ENCODE measurements at regions not wholly inside any gene's neighbourhood (a gene's known extent, or its start where the extent isn't known, plus 50 kb on each side); places are given as distances from the start of the nearest gene placed in this dataset.
"Not testable (repeated sequence)": the region's sequence is repeated elsewhere in the genome, so short reads cannot be mapped to it uniquely, and the experiment has no call there.

DNA sequence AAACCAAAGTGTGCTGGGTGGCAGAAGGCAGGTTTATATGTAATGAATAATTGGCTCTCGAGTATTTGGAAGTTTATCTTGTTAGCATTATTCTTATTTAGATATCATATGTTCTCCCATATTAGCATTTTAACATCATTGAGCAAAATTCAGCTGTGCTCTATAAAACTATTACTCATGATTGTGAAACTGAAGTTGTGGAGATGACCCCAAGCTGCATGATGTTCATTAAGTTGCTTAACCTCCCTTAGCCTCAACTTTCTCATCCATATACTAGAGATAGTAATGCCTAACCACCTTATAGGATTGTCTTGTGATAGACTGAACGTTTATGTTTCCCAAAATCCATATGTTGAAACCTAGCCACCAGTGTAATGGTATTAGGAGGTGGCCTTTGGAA, 346.3 kb downstream of the SATB2 start:
- H3K9me3 ChIP-seq (replicated peaks) = 0 out of 2 replicates have a peak, but pooled peaks cover 4% of the 10 kb centered on the region
- H3K27me3 ChIP-seq = no peaks in the 10 kb centered on the region
- no peaks in the 10 kb centered on the region for H3K4me1 ChIP-seq
- no peak overlapping the region for H3K27ac ChIP-seq
- no peak for DNase-seq
- H3K4me3 ChIP-seq = no peak overlapping the region
- H3K36me3 ChIP-seq = no peaks in the 10 kb centered on the region

DNA sequence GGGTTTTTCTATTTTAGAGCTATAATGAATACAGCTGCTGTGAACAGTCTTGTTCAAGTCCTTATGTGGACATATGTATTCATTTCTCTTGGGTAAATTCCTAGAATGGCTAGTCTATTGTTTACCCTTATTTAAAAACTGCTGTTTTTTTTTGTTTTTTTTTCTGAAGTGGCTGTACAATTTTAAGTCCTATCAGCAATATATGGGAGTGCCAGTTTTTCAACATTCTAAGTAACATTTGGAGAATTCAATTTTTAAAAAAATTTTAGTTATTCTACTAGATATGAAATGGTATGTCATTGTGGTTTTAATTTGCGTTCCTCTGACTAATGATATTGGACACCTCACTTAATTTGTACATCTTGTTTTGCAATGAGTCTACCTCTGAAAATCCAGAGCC, 349.7 kb downstream of the SATB2 start:
- Histone ChIP-seq H3K36me3 (no peaks in the 10 kb centered on the region), H3K27ac (no peak overlapping the region), H3K9me3 (replicated peaks) (no peaks in the 10 kb centered on the region), H3K4me1 (no peaks in the 10 kb centered on the region), H3K27me3 (no peaks in the 10 kb centered on the region), H3K4me3 (no peak overlapping the region)
- no peak for DNase-seq

DNA sequence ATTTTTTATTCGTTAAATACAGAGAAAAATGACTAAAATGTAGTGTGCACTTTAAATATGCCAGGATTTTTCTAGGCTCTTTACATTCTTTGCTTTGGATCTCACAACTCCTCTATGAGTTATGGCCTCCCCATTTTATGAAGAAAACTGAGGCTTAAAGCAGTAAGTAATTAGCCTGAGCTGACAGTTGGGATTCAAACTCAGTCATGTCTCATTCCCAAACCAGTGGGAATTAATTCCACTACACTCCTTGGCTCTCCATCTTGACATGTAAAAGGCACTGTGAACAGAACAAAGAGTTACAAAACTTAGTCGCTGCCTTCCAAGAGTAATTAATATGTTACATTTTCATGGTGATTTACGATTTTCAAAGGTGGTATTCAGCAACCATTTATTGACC, 351.9 kb downstream of the SATB2 start:
- H3K4me3 ChIP-seq = no peak overlapping the region
- H3K4me1 ChIP-seq = no peaks in the 10 kb centered on the region
- no peaks in the 10 kb centered on the region for H3K27me3 ChIP-seq
- no peak for DNase-seq
- no peaks in the 10 kb centered on the region for H3K36me3 ChIP-seq
- H3K9me3 ChIP-seq (replicated peaks) = no peaks in the 10 kb centered on the region
- no peak overlapping the region for H3K27ac ChIP-seq

DNA sequence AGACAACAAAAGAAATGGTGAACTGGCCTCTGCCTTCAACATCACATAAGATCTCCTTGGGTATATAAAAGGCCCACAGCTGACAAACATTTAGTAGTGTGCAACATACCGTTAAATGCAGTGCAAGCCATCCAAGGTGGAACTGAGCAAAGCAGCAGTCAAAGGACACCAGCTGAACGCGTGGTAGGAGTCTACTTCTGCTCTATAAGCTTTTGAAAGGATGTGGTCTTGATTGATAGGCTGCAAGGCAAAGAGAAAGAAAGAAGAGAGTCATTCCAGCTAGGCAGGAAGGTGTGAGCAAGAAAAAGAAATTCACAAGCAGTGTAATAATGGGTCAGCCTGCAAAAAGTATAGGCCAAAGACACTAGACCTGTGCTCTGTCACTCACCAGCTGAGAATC, 356.3 kb downstream of the SATB2 start:
- Histone ChIP-seq H3K4me3 (no peak overlapping the region), H3K9me3 (replicated peaks) (no peaks in the 10 kb centered on the region), H3K27me3 (no peaks in the 10 kb centered on the region), H3K4me1 (no peaks in the 10 kb centered on the region), H3K36me3 (no peaks in the 10 kb centered on the region), H3K27ac (no peak overlapping the region)
- DNase-seq = no peak

DNA sequence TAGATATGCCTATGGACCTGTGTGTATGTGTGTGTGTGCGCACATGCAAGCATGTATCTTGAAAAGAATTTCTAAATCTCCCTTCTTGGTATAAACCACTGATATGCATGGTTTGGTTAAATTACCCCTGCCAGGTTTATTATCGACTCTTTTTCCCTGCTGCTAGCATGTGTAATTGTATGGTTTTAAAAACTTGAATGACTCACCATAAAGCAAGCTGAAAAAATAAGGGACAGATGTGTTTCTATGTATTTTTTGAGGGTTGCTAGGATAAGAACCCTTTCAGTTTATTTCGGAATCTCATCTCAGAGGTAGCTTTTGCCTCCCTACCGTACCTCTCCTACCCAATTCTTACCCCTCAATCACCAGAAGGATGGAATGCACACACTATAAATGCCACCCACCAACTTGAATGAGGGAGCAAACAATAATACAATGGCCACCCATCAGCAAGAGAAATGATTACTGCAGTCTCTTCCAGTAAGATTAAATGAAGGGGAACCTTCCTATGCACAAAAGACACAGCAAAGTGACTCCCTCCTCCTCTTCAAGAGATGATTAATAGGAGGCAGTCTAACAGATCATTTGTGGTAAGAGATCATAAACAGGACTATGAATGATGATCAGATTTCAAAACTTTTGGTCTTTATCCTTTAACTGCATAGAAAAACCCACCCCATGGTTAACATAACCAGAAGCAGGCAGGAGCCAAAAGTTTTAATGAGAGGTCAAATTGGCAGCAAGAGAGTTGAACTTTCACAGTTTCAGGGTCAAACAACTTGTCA, 357.2 kb downstream of the SATB2 start:
- DNase-seq = no peak
- Histone ChIP-seq H3K27ac (no peak overlapping the region), H3K9me3 (replicated peaks) (no peaks in the 10 kb centered on the region), H3K4me3 (no peak overlapping the region), H3K27me3 (no peaks in the 10 kb centered on the region), H3K36me3 (no peaks in the 10 kb centered on the region), H3K4me1 (no peaks in the 10 kb centered on the region)

DNA sequence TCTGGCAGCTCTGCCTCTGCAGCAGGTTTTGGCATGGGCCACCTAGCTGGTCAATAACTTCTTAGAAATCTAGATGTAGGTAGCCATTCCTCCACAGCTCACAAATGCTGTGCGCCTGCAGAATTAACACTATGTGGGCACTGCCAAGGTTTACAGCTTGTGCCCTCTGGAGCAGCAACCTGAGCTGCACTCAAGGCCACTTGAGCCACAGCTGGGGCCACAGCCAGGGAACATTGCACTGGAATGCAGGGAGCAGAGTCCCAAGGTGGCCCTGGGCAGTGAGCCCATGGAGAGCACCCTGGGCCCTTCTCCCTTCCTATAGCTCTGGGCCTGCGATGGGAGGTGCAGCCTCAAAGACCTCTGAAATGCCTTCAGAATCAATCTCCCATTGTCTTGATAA, 365.3 kb downstream of the SATB2 start:
- H3K36me3 ChIP-seq = no peaks in the 10 kb centered on the region
- H3K27me3 ChIP-seq = no peaks in the 10 kb centered on the region
- no peak overlapping the region for H3K4me3 ChIP-seq
- no peak for DNase-seq
- no peaks in the 10 kb centered on the region for H3K9me3 ChIP-seq (replicated peaks)
- no peaks in the 10 kb centered on the region for H3K4me1 ChIP-seq
- H3K27ac ChIP-seq = no peak overlapping the region

DNA sequence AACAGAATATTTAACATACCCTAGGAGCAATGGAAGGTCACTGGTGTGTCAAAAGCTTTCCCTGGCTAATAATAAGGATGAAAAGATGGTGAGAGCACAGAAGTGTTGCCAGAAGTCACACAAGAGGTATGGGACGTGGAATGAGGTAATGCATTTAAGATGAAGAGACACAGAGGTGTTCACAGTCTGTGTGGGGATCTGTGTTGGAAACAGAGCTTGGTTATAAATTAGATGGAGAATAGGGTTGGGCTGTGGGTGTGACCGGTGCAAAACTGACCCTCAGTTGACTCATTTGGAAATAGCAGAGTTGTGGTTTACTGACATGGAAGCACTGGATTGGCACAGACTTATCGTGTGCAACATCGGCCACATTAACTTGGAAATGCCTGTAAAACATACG, 372.5 kb downstream of the SATB2 start:
- Histone ChIP-seq H3K4me3 (no peak overlapping the region), H3K27me3 (no peaks in the 10 kb centered on the region), H3K4me1 (no peaks in the 10 kb centered on the region), H3K27ac (no peak overlapping the region), H3K9me3 (replicated peaks) (no peaks in the 10 kb centered on the region), H3K36me3 (no peaks in the 10 kb centered on the region)
- DNase-seq = no peak

DNA sequence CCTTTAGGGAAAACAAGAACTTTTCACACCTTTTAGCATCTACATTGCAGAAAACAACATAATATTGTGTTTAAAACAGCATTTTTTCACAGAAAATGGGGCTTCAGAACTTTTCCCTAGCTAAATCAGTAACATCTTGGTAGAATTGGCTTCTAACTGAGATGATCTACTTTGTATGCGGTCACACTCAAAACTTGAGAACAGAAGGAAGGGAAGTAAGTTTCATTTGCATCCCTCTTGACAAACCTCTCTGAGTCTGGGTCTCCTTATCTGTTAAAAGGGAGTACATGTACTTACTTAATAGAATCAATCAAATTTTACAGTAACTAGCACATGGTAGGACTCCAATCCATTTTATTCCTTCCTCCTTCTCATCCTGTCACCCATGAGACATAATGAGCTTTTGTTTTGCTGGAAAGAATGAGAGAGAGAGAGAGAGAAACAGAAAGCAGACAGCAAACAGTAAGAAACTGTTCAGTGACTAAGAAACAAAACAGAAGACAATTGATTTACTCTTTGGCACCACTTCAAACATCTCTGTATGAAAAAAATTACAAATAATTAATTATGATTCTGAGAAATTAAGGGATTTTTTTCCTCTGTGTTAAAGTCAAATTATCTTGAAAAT, 387.3 kb downstream of the SATB2 start:
- no peaks in the 10 kb centered on the region; the same call in 1 of the 2 replicates for H3K27me3 ChIP-seq
- H3K27ac ChIP-seq = no peak overlapping the region
- H3K4me1 ChIP-seq = no peaks in the 10 kb centered on the region
- no peaks in the 10 kb centered on the region for H3K9me3 ChIP-seq (replicated peaks)
- no peak for DNase-seq
- H3K36me3 ChIP-seq = no peaks in the 10 kb centered on the region
- no peak overlapping the region for H3K4me3 ChIP-seq

DNA sequence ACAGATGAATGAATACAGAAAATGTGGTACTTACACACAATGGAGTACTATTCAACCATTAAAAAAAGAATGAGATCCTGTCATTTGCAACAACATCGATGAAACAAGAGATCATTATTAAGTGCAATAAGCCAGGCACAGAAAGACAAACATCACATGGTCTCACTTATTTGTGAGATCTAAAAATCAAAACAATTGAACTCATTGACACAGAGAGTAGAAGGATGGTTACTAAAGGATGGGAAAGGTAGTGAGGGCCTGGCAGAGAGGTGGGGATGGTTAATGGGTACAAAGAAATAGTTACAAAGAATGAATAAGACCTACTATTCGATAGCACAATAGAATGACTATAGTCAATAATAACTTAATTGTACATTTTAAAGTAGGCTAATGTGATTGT, 393.5 kb downstream of the SATB2 start:
- H3K27ac ChIP-seq = no peak overlapping the region
- H3K4me3 ChIP-seq = no peak overlapping the region
- no peaks in the 10 kb centered on the region for H3K4me1 ChIP-seq
- DNase-seq = no peak
- H3K36me3 ChIP-seq = no peaks in the 10 kb centered on the region
- no peaks in the 10 kb centered on the region for H3K9me3 ChIP-seq (replicated peaks)
- H3K27me3 ChIP-seq = no peaks in the 10 kb centered on the region

DNA sequence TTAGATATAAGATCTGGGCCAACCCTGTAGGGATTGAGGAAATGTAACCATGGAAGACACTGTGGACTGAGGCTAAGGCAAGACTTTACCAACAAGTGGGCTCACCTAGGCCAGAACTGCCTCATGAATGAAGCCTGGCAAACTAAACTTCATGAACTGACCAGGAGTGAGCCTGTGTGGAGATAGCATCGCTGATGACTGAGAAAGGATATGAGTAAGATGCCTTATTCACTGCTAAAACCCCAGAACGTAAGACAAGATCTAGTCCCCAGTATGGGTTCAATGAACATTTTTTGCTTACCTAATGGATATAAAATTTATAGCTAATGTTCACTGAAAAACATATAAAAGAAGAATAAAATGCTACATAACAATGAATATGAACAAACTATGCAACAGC, 399.8 kb downstream of the SATB2 start:
- H3K36me3 ChIP-seq = no peaks in the 10 kb centered on the region

DNA sequence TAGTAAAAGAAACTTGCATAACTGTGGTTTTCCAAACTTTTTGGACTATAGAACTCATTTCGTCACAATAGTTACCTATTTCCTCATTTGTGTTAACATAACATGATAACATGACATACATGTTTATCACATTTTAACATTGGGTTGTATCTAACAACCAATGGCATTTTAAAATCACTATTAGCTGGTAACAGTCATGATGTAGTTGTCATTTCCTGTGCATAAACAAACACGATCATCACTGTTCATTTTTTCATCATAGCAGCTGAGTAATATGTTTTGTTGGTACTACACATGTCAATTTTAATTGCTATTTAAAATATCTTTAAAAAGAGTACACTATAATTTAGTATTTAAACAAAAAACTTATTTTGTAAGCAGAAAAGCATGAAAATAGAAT, 402.4 kb downstream of the SATB2 start:
- H3K27ac ChIP-seq = no peak overlapping the region
- H3K4me3 ChIP-seq = no peak overlapping the region
- peaks cover 3% of the 10 kb centered on the region; the same call in 1 of the 2 replicates for H3K27me3 ChIP-seq
- H3K9me3 ChIP-seq (replicated peaks) = no peaks in the 10 kb centered on the region
- no peaks in the 10 kb centered on the region for H3K36me3 ChIP-seq
- H3K4me1 ChIP-seq = no peaks in the 10 kb centered on the region
- DNase-seq = no peak

More for the DNA sequence above, 399.8 kb downstream of the SATB2 start:
- DNase-seq = no peak
- no peaks in the 10 kb centered on the region for H3K9me3 ChIP-seq (replicated peaks)
- H3K4me1 ChIP-seq = no peaks in the 10 kb centered on the region
- H3K27me3 ChIP-seq = no peaks in the 10 kb centered on the region
- H3K27ac ChIP-seq = no peak overlapping the region
- no peak overlapping the region for H3K4me3 ChIP-seq

DNA sequence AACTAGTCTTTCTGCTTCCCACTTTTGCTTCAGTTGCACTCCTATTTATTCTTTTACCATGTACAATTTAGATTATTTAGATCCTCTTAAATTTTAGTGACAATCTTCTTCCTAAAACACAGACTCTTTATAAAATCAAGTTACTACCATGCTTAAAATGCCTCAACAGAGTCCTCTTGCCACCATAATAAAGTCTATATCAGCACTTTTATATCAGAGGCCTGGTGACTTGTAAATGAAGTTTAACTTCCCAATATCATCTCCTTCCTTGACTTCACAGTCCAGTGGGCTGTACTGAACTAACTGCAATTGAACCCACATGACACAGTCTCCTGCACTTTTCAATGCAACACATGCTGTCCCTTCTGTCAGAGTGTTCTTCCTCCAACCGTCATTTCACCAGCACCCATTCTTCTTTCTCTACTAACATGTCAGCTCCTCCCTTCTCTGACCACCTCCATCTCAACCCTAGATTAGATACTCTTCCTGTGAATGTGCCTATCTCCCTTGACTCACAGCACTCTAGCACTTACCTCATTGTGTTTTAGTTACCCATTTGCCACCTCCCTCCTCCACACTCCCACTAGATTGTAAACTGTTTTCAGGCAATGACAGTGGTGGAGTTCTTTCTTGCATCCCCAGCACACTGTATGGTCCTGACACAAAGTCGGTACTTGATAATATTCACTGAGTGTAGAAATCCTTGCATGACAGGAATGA, 414.9 kb downstream of the SATB2 start:
- H3K27me3 ChIP-seq = no peaks in the 10 kb centered on the region
- H3K4me1 ChIP-seq = no peaks in the 10 kb centered on the region
- no peak for DNase-seq
- H3K27ac ChIP-seq = no peak overlapping the region
- H3K9me3 ChIP-seq (replicated peaks) = no peaks in the 10 kb centered on the region
- no peak overlapping the region for H3K4me3 ChIP-seq
- H3K36me3 ChIP-seq = no peaks in the 10 kb centered on the region

DNA sequence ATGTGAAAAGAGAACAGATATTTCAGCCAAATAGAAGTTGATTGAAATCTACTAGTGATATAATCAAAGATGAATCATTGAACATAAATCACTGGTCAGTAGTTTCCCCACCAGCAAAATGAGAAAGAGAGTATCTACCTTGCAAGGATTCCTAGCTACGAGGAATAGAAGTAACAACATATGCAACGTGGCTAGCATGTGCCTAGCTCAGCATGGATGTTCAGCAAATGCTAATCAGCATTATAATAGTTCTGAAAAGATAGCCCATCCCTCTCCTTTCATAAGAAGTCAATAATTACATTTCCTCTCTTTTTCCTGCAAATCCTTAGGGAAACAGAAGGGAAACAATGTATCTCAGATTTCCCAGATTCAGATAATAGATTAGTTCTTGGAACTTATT, 417.2 kb downstream of the SATB2 start:
- H3K27me3 ChIP-seq = no peaks in the 10 kb centered on the region
- H3K36me3 ChIP-seq = no peaks in the 10 kb centered on the region
- no peak for DNase-seq
- H3K9me3 ChIP-seq (replicated peaks) = no peaks in the 10 kb centered on the region
- no peak overlapping the region for H3K27ac ChIP-seq
- no peaks in the 10 kb centered on the region for H3K4me1 ChIP-seq
- no peak overlapping the region for H3K4me3 ChIP-seq

DNA sequence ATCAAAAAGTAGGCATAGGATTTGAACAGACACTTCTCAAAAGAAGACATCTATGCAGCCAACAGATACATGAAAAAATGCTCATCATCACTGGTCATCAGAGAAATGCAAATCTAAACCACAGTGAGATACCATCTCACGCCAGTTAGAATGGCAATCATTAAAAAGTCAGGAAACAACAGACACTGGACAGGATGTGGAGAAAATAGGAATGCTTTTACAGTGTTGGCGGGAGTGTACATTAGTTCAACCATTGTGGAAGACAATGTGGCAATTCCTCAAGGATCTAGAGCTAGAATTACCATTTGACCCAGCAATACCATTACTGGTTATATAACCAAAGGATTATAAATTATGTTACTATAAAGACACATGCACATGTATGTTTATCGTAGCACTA, 424.0 kb downstream of the SATB2 start:
- not testable (repeated sequence) for H3K27me3 ChIP-seq; H3K4me1 ChIP-seq; H3K9me3 ChIP-seq (replicated peaks)

DNA sequence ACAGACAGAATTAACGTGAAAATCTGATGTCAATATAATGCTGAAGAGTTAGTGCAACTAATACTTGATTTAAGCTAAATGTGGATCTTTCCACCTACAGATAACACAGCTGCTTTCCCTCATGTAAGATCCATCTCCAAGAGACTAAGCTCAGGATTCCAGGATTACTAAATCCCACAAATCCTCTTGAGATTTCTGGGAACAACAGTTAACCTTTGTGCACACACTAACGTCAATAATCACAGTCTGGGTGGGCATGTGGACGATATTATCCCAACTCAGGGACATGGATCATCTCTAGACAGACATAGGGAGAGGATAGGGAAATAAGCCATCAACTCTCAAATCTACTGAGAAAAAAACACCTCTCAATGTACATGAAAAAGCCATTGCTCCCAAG, 432.6 kb downstream of the SATB2 start:
- no peak overlapping the region for H3K4me3 ChIP-seq
- peak overlapping the region; percentile 53 for H3K27ac ChIP-seq
- H3K4me1 ChIP-seq = peaks cover 28% of the 10 kb centered on the region
- peak; percentile 49 to 88 for DNase-seq
- no peaks in the 10 kb centered on the region for H3K36me3 ChIP-seq
- no peaks in the 10 kb centered on the region for H3K27me3 ChIP-seq
- no peaks in the 10 kb centered on the region; the same call in 1 of the 2 replicates for H3K9me3 ChIP-seq (replicated peaks)

More for the DNA sequence above, 424.0 kb downstream of the SATB2 start:
- DNase-seq, H3K4me3 ChIP-seq, H3K27ac ChIP-seq, H3K36me3 ChIP-seq: not testable (repeated sequence)
